ENCODE measurements at regions not wholly inside any gene's neighbourhood (a gene's known extent, or its start where the extent isn't known, plus 50 kb on each side); places are given as distances from the start of the nearest gene placed in this dataset.

GRCh38 chr4:96642490-96642889 lies 802.6 kb downstream of the PDHA2 start:
- no peak for TF ChIP-seq POLR2A (IDR thresholded peaks at IDR 0.05; ENCODE audit: low read depth, low read length)
- no peak for TF ChIP-seq POLR2AphosphoS5 (IDR thresholded peaks at IDR 0.05; ENCODE audit: low read depth, low read length)
